Dendritic cell treated with granulocyte-macrophage colony-stimulating factor and Interleukin-4, amounts not matched to agents 40 ng/mL and 50 ng/mL, for 4 days (primary cell): ENCODE measurements at regions not wholly inside any gene's neighbourhood (a gene's known extent, or its start where the extent isn't known, plus 50 kb on each side); places are given as distances from the start of the nearest gene placed in this dataset.
"Not testable (repeated sequence)": the region's sequence is repeated elsewhere in the genome, so short reads cannot be mapped to it uniquely, and the experiment has no call there.

Experiments used
- H3K27ac Mint-ChIP-seq: one replicate; pipeline ENCODE4 v1.8.0; 2022; ENCODE audit warnings: mild to moderate bottlenecking, mixed read lengths
- H3K27me3 Mint-ChIP-seq: one replicate; pipeline ENCODE4 v1.8.0; 2022; ENCODE audit warnings: mild to moderate bottlenecking, mixed read lengths
- H3K36me3 Mint-ChIP-seq: one replicate; pipeline ENCODE4 v1.8.0; 2022; ENCODE audit warnings: low read depth, mixed read lengths
- H3K4me1 Mint-ChIP-seq: one replicate; pipeline ENCODE4 v1.8.0; 2022; ENCODE audit warnings: low read depth, mixed read lengths
- H3K4me3 Mint-ChIP-seq: one replicate; pipeline ENCODE4 v1.8.0; 2022; ENCODE audit warnings: mild to moderate bottlenecking, moderate library complexity, mixed read lengths
- H3K9me3 Mint-ChIP-seq: one replicate; pipeline ENCODE4 v1.8.0; 2022; ENCODE audit warnings: mixed read lengths
- intact Hi-C: fragments of 100-400 bp; cut with micrococcal nuclease; formaldehyde crosslinking; loops from one replicate; pipeline ENCODE4 v1.15.0; 2022

GRCh38 chr4:111108153-111108552 lies 485.3 kb upstream of the PITX2 start:
- intact Hi-C loops = no loop called here
- Mint-ChIP-seq H3K36me3 (no peaks in the 10 kb centered on the region), H3K27me3 (no peaks in the 10 kb centered on the region), H3K9me3 (no peaks in the 10 kb centered on the region), H3K4me3 (no peak overlapping the region), H3K27ac (no peak overlapping the region), H3K4me1 (no peaks in the 10 kb centered on the region)

- intact Hi-C loops = no loop called here
- Mint-ChIP-seq H3K4me1 (no peaks in the 10 kb centered on the region), H3K4me3 (no peak overlapping the region)
Observed at GRCh38 chr4:111113591-111113990, 490.7 kb upstream of the PITX2 start.

DNA sequence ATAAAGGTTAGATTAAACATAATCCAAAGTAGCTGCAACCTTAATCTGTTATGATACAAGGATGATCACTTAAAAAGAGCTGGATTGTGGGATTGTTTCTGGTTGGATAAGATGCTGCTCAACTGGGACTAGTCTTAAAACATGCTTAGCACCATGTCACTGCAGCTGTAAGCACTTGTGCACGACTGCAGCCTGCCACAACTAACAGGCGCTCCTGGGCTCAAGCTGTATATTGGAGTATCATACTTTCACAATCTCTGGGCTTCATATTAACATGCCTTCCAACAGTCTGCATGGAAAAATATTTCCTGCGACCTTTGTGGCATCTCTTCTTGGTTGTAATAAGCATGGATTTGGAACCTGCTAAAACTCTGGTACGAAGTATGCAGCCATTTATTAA lies 493.0 kb upstream of the PITX2 start:
- Mint-ChIP-seq H3K9me3 (peaks cover 20% of the 10 kb centered on the region), H3K36me3 (no peaks in the 10 kb centered on the region), H3K27me3 (no peaks in the 10 kb centered on the region), H3K27ac (no peak overlapping the region), H3K4me1 (no peaks in the 10 kb centered on the region), H3K4me3 (no peak overlapping the region)
- intact Hi-C loops = no loop called here

More at GRCh38 chr4:111113591-111113990, 490.7 kb upstream of the PITX2 start:
- no peak overlapping the region for H3K27ac Mint-ChIP-seq
- H3K27me3 Mint-ChIP-seq = no peaks in the 10 kb centered on the region
- no peaks in the 10 kb centered on the region for H3K36me3 Mint-ChIP-seq
- H3K9me3 Mint-ChIP-seq = peaks cover 12% of the 10 kb centered on the region

DNA sequence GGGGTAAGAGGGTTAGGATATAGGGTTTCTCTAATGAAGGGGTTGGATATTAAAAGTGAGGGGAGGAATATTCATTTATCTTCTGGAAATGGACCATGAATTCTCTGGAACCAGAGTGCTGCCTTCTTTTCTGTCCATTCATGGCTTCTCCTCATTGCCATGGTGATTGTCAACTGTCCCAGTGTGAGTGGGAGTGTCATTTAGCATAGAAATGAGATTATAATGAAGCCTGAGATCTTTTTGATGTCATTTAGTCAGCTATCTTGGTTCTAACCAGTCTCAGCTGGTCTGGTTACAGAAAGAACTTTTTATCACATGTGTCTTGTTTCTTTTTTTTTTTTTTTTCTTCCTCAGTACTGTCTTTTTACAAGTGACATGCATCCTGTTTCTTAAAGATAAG lies 497.3 kb upstream of the PITX2 start:
- intact Hi-C loops = no loop called here
- Mint-ChIP-seq H3K9me3 (peaks cover 20% of the 10 kb centered on the region), H3K4me1 (no peaks in the 10 kb centered on the region), H3K4me3 (no peak overlapping the region), H3K36me3 (no peaks in the 10 kb centered on the region), H3K27ac (no peak overlapping the region), H3K27me3 (no peaks in the 10 kb centered on the region)

- H3K4me3 Mint-ChIP-seq = no peak overlapping the region
- H3K36me3 Mint-ChIP-seq = no peaks in the 10 kb centered on the region
- no peaks in the 10 kb centered on the region for H3K4me1 Mint-ChIP-seq
- H3K27ac Mint-ChIP-seq = no peak overlapping the region
- no peaks in the 10 kb centered on the region for H3K9me3 Mint-ChIP-seq
- no peaks in the 10 kb centered on the region for H3K27me3 Mint-ChIP-seq
- intact Hi-C loops = no loop called here
Observed at GRCh38 chr4:111126340-111126739, 503.5 kb upstream of the PITX2 start.

- H3K4me1 Mint-ChIP-seq = no peaks in the 10 kb centered on the region
- no peaks in the 10 kb centered on the region for H3K9me3 Mint-ChIP-seq
- intact Hi-C loops = no loop called here
- H3K36me3 Mint-ChIP-seq = no peaks in the 10 kb centered on the region
- no peak overlapping the region for H3K4me3 Mint-ChIP-seq
- H3K27ac Mint-ChIP-seq = no peak overlapping the region
- no peaks in the 10 kb centered on the region for H3K27me3 Mint-ChIP-seq
Observed at GRCh38 chr4:111127841-111128240, 505.0 kb upstream of the PITX2 start.

- Mint-ChIP-seq H3K4me3 (no peak overlapping the region), H3K9me3 (no peaks in the 10 kb centered on the region), H3K27ac (no peak overlapping the region), H3K4me1 (no peaks in the 10 kb centered on the region), H3K27me3 (no peaks in the 10 kb centered on the region), H3K36me3 (no peaks in the 10 kb centered on the region)
- intact Hi-C loops = no loop called here
Observed at GRCh38 chr4:111128327-111128726, 505.4 kb upstream of the PITX2 start.

GRCh38 chr4:111136438-111136837 lies 513.6 kb upstream of the PITX2 start:
- Mint-ChIP-seq H3K4me3 (no peak overlapping the region), H3K27ac (no peak overlapping the region), H3K36me3 (no peaks in the 10 kb centered on the region), H3K9me3 (peaks cover 35% of the 10 kb centered on the region), H3K27me3 (no peaks in the 10 kb centered on the region), H3K4me1 (no peaks in the 10 kb centered on the region)
- intact Hi-C loops = no loop called here

DNA sequence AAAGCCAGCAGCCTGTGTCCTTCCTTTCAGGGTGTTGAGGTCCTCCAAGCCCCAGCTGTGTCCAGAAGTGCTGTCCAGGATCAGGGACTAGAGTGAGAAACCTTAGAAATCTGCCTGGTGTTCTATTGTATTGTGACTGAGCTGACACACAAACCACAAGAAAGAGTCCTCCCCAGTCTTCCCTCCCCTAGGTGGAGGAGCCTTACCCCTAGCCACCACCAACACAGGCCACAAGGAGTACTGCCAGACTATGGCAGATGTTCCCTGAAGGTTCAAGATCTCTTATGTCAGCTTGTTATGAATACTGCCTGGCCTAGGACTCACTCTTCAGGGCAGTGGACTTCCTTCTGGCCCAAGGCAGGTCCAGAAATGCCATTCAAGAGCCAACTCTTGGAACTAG lies 514.1 kb upstream of the PITX2 start:
- H3K36me3 Mint-ChIP-seq = no peaks in the 10 kb centered on the region
- H3K4me1 Mint-ChIP-seq = no peaks in the 10 kb centered on the region
- no peak overlapping the region for H3K4me3 Mint-ChIP-seq
- no peak overlapping the region for H3K27ac Mint-ChIP-seq
- H3K27me3 Mint-ChIP-seq = no peaks in the 10 kb centered on the region
- H3K9me3 Mint-ChIP-seq = peaks cover 35% of the 10 kb centered on the region
- intact Hi-C loops = no loop called here

- Mint-ChIP-seq H3K27me3 (no peaks in the 10 kb centered on the region), H3K4me1 (no peaks in the 10 kb centered on the region)
- intact Hi-C loops = no loop called here
Observed at GRCh38 chr4:111143510-111143909, 520.6 kb upstream of the PITX2 start.

GRCh38 chr4:111154934-111155333 lies 532.1 kb upstream of the PITX2 start:
- Mint-ChIP-seq H3K27me3 (no peaks in the 10 kb centered on the region), H3K36me3 (no peaks in the 10 kb centered on the region), H3K4me1 (no peaks in the 10 kb centered on the region), H3K27ac (no peak overlapping the region), H3K9me3 (peaks cover 53% of the 10 kb centered on the region), H3K4me3 (no peak overlapping the region)
- intact Hi-C loops = no loop called here

More at GRCh38 chr4:111143510-111143909, 520.6 kb upstream of the PITX2 start:
- Mint-ChIP-seq H3K9me3 (peaks cover 3% of the 10 kb centered on the region), H3K27ac (no peak overlapping the region), H3K36me3 (no peaks in the 10 kb centered on the region), H3K4me3 (no peak overlapping the region)

DNA sequence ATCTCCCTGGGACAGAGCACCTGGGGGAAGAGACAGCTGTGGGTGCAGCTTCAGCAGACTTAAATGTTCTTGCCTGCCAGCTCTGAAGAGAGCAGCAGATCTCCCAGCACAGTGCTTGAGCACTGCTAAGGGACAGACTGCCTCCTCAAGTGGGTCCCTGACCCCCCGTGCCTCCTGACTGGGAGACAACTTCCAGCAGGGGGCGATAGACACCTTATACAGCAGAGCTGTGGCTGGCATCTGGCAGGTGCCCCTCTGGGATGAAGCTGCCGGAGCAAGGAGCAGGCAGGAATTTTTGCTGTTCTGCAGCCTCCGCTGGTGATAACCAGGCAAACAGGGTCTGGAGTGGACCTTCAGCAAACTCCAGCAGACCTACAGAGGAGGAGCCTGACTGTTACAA lies 541.7 kb upstream of the PITX2 start:
- intact Hi-C loops, H3K27ac Mint-ChIP-seq, H3K4me3 Mint-ChIP-seq, H3K27me3 Mint-ChIP-seq, H3K4me1 Mint-ChIP-seq, H3K36me3 Mint-ChIP-seq: not testable (repeated sequence)
- H3K9me3 Mint-ChIP-seq = peaks cover 25% of the 10 kb centered on the region

- H3K27me3 Mint-ChIP-seq = no peaks in the 10 kb centered on the region
- H3K4me3 Mint-ChIP-seq = no peak overlapping the region
- no peaks in the 10 kb centered on the region for H3K36me3 Mint-ChIP-seq
- intact Hi-C loops = no loop called here
- peaks cover 16% of the 10 kb centered on the region for H3K9me3 Mint-ChIP-seq
- no peak overlapping the region for H3K27ac Mint-ChIP-seq
- H3K4me1 Mint-ChIP-seq = no peaks in the 10 kb centered on the region
Observed at GRCh38 chr4:111174331-111174730, 551.5 kb upstream of the PITX2 start.

GRCh38 chr4:111178231-111178630 lies 555.4 kb upstream of the PITX2 start:
- no peak overlapping the region for H3K4me3 Mint-ChIP-seq

GRCh38 chr4:111187108-111187507 lies 564.2 kb upstream of the PITX2 start:
- Mint-ChIP-seq H3K36me3 (no peaks in the 10 kb centered on the region), H3K4me3 (no peak overlapping the region), H3K4me1 (no peaks in the 10 kb centered on the region), H3K27ac (no peak overlapping the region), H3K27me3 (no peaks in the 10 kb centered on the region), H3K9me3 (peaks cover 11% of the 10 kb centered on the region)
- intact Hi-C loops = no loop called here

More at GRCh38 chr4:111178231-111178630, 555.4 kb upstream of the PITX2 start:
- peaks cover 21% of the 10 kb centered on the region for H3K9me3 Mint-ChIP-seq
- no peaks in the 10 kb centered on the region for H3K36me3 Mint-ChIP-seq
- intact Hi-C loops = no loop called here
- no peaks in the 10 kb centered on the region for H3K27me3 Mint-ChIP-seq
- no peaks in the 10 kb centered on the region for H3K4me1 Mint-ChIP-seq
- H3K27ac Mint-ChIP-seq = no peak overlapping the region
